GM12878 (cell line): ENCODE measurements at regions not wholly inside any gene's neighbourhood (a gene's known extent, or its start where the extent isn't known, plus 50 kb on each side); places are given as distances from the start of the nearest gene placed in this dataset.

Experiments
- ATAC-seq: fragments of 200-7000 bp; cut with Tn5 transposase; 3 replicates; pipeline ENCODE4 v1.9.1; 2020; ENCODE audit warnings: mild to moderate bottlenecking, moderate library complexity
- BruUV-seq: library from RNA; stranded (reverse); fragments of 400-500 nt; replicated peaks from 2 replicates; lab custom pipeline; 2021; lab: Mats Ljungman, UMichigan
- CTCF ChIA-PET: fragments of 300-600 bp; sonication (Branson Sonifier 250); formaldehyde crosslinking; extraction: SDS; loops from one replicate; lab custom pipeline; 2021; ENCODE audit warnings: inconsistent platforms; lab: Yijun Ruan, JAX
- POLR2A ChIA-PET: fragments of 350-600 bp; formaldehyde crosslinking; extraction: SDS; loops from one replicate; lab custom pipeline; 2021; ENCODE audit warnings: inconsistent platforms; lab: Charles Lee
- RAD21 ChIA-PET: fragments of 300-600 bp; sonication (Branson Sonifier 250); formaldehyde crosslinking; loops from one replicate; lab custom pipeline; 2023; ENCODE audit warnings: antibody characterized with exemption; ENCODE audit not compliant: unreplicated experiment; lab: Charles Lee
- SMC1A ChIA-PET: fragments of 300-600 bp; sonication (Branson Sonifier 250); formaldehyde crosslinking; loops from one replicate; lab custom pipeline; 2023; ENCODE audit not compliant: unreplicated experiment, uncharacterized antibody; lab: Charles Lee
- DNase-seq: peaks from one replicate; pipeline ENCODE4 v3.0.0-alpha.2; 2011; ENCODE audit warnings: low read depth, low spot score
- FAIRE-seq: peaks from 3 replicates; lab custom pipeline; 2011; peaks lifted over from hg19 to GRCh38; lab: Jason Lieb, UNC
- H2AFZ ChIP-seq: 2 replicates; pipeline ENCODE4 v1.6.0; 2011; ENCODE audit warnings: low read depth, low read length, control low read depth; ENCODE audit not compliant: control insufficient read depth
- H3K27ac ChIP-seq: 2 replicates; pipeline ENCODE4 v1.5.1; 2011; ENCODE audit warnings: control low read depth; ENCODE audit not compliant: control insufficient read depth, insufficient read depth
- H3K27me3 ChIP-seq, 2 experiments: replicated peaks in 1 of 2; 2 replicates each; pipeline versions ENCODE4 v1.6.0 to v1.6.1; 2011; ENCODE audit warnings: low read length in 1 of 2; ENCODE audit not compliant: control insufficient read depth in 2 of 2, insufficient read depth in 2 of 2
- H3K36me3 ChIP-seq, 2 experiments: 2 replicates each; pipeline ENCODE4 v1.5.1; 2011; ENCODE audit warnings: low read length in 1 of 2; ENCODE audit not compliant: control insufficient read depth in 2 of 2, insufficient read depth in 2 of 2
- H3K4me1 ChIP-seq: 2 replicates; pipeline ENCODE4 v1.6.1; 2011; ENCODE audit warnings: mild to moderate bottlenecking, low read length, moderate library complexity, mixed read lengths; ENCODE audit not compliant: control insufficient read depth, insufficient read depth
- H3K4me2 ChIP-seq: 2 replicates; pipeline ENCODE4 v1.6.0; 2011; ENCODE audit warnings: control low read depth; ENCODE audit not compliant: control insufficient read depth, insufficient read depth
- H3K4me3 ChIP-seq: fragments of 200-600 bp; sonication (generic); 2 replicates; pipeline ENCODE4 v1.5.1; 2016
- H3K79me2 ChIP-seq: 2 replicates; pipeline ENCODE4 v1.6.0; 2011; ENCODE audit warnings: low read length; ENCODE audit not compliant: control insufficient read depth, insufficient read depth
- H3K9ac ChIP-seq: 2 replicates; pipeline ENCODE4 v1.8.0; 2011; ENCODE audit warnings: low read length, control low read depth, mixed read lengths; ENCODE audit not compliant: control insufficient read depth, insufficient read depth
- H3K9me3 ChIP-seq: replicated peaks from 3 replicates; pipeline ENCODE4 v1.5.1; 2011; ENCODE audit warnings: mild to moderate bottlenecking, low read length; ENCODE audit not compliant: control insufficient read depth, insufficient read depth
- H4K20me1 ChIP-seq: 2 replicates; pipeline ENCODE4 v1.6.0; 2011; ENCODE audit not compliant: control insufficient read depth, insufficient read depth
- CBFB ChIP-seq: IDR thresholded peaks from 2 replicates; pipeline ENCODE4 v1.6.1; 2016; ENCODE audit warnings: antibody characterized with exemption, low read depth
- JUNB ChIP-seq: IDR thresholded peaks from 2 replicates; pipeline ENCODE4 v1.6.1; 2016; ENCODE audit warnings: antibody characterized with exemption, mild to moderate bottlenecking
- NBN ChIP-seq: fragments of 450-650 bp; IDR thresholded peaks from 2 replicates; pipeline ENCODE4 v1.6.1; 2016
- POLR2A ChIP-seq: IDR thresholded peaks from 2 replicates; pipeline ENCODE4 v1.6.1; 2011; ENCODE audit warnings: low read depth, mild to moderate bottlenecking, low read length
- RUNX3 ChIP-seq: IDR thresholded peaks from 2 replicates; pipeline ENCODE4 v1.6.1; 2012; ENCODE audit warnings: low read length, inconsistent platforms
- YY1 ChIP-seq: IDR thresholded peaks from 2 replicates; pipeline ENCODE4 v1.6.1; 2011; ENCODE audit warnings: low read depth, mild to moderate bottlenecking, low read length
- ZNF24 ChIP-seq: fragments of 450-650 bp; IDR thresholded peaks from 2 replicates; pipeline ENCODE4 v1.6.1; 2017; ENCODE audit warnings: antibody characterized with exemption, mild to moderate bottlenecking
- ZZZ3 ChIP-seq: IDR thresholded peaks from 2 replicates; pipeline ENCODE4 v1.6.1; 2011; ENCODE audit warnings: low read depth; ENCODE audit not compliant: control insufficient read depth, insufficient read length
- WGBS: methylation state at CpG from one replicate; pipeline ENCODE4 v1.1.6; 2016; ENCODE audit warnings: low lambda C conversion rate; ENCODE audit not compliant: insufficient replicate concordance, insufficient coverage; ENCODE audit errors: missing lambda C conversion rate; 5-methylcytosine and 5-hydroxymethylcytosine counted together
- in situ Hi-C: fragments of 300-500 bp; cut with MboI; formaldehyde crosslinking; loops from 9 replicates; pipeline ENCODE4 v1.14.3; 2018; ENCODE audit warnings: mixed read lengths
- intact Hi-C: fragments of 100-400 bp; cut with micrococcal nuclease; formaldehyde crosslinking; loops from one replicate; pipeline ENCODE4 v1.14.2; 2022; ENCODE audit not compliant: unreplicated experiment
- TF ChIP-seq, protein P1 (sequence below): fragments of 450-650 bp; formaldehyde crosslinking; IDR thresholded peaks from 2 replicates; pipeline ENCODE4 v1.4.0; 2020; ENCODE audit warnings: mild to moderate bottlenecking, moderate library complexity

DNA sequence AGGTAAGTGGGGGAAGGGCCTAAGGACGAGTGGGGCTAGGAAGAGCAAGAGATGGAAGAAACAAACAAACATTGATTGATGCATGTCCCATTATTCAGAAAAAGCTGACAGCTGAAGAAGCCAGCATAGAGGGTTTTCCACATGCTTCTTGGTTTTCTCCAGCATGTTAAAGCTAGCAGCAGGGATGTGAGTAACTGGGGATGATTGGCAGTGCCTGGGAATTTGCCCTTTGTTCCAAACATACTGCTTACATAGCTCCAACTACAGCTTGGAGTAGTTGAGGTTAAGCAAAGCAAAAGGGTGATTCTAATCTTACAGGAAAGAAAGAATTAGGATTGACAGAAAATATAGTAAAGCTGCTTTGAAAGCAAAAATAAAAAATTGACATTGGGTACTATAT is 68.0 kb upstream of the IFNG-AS1 start:
- H3K27ac ChIP-seq: no peak overlapping the region
- H3K4me2 ChIP-seq: no peak overlapping the region
- H3K9me3 ChIP-seq: no peaks in the 10 kb centered on the region
- intact Hi-C loops: no loop called here
- SMC1A ChIA-PET: interaction anchor here (1.1 to 1.2 kb wide), 5 partner anchors 14 to 480 kb away, joined by 3 to 6 read pairs (median 3); no protein-coding TSS in a partner anchor
- POLR2A ChIA-PET: no interaction called here
- in situ Hi-C loops: no loop called here
- ATAC-seq: no peak
- H2AFZ ChIP-seq: no peak overlapping the region
- H3K4me1 ChIP-seq: no peaks in the 10 kb centered on the region
- H3K4me3 ChIP-seq: no peak overlapping the region
- peaks cover 0 to 1% of the 10 kb centered on the region in 2 experiments; a peak in 2 of 4 replicates for H3K27me3 ChIP-seq
- TF ChIP-seq, protein P1, sequence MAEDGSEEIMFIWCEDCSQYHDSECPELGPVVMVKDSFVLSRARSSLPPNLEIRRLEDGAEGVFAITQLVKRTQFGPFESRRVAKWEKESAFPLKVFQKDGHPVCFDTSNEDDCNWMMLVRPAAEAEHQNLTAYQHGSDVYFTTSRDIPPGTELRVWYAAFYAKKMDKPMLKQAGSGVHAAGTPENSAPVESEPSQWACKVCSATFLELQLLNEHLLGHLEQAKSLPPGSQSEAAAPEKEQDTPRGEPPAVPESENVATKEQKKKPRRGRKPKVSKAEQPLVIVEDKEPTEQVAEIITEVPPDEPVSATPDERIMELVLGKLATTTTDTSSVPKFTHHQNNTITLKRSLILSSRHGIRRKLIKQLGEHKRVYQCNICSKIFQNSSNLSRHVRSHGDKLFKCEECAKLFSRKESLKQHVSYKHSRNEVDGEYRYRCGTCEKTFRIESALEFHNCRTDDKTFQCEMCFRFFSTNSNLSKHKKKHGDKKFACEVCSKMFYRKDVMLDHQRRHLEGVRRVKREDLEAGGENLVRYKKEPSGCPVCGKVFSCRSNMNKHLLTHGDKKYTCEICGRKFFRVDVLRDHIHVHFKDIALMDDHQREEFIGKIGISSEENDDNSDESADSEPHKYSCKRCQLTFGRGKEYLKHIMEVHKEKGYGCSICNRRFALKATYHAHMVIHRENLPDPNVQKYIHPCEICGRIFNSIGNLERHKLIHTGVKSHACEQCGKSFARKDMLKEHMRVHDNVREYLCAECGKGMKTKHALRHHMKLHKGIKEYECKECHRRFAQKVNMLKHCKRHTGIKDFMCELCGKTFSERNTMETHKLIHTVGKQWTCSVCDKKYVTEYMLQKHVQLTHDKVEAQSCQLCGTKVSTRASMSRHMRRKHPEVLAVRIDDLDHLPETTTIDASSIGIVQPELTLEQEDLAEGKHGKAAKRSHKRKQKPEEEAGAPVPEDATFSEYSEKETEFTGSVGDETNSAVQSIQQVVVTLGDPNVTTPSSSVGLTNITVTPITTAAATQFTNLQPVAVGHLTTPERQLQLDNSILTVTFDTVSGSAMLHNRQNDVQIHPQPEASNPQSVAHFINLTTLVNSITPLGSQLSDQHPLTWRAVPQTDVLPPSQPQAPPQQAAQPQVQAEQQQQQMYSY (CRISPR knock-in tag): no peak
- TF ChIP-seq RUNX3: no peak
- TF ChIP-seq ZZZ3: no peak
- TF ChIP-seq CBFB: no peak
- TF ChIP-seq YY1: no peak
- no peak for TF ChIP-seq ZNF24
- TF ChIP-seq NBN: no peak
- no peak for TF ChIP-seq JUNB
- no peak for TF ChIP-seq POLR2A
- TF ChIP-seq, all 136 proteins: peak for 0
- Histone ChIP-seq H3K79me2 (no peaks in the 10 kb centered on the region), H4K20me1 (no peaks in the 10 kb centered on the region), H3K9ac (no peak overlapping the region), H3K36me3 (no peaks in the 10 kb centered on the region)
- FAIRE-seq (no peak), DNase-seq (no peak)
- RAD21 ChIA-PET: interaction anchor here (1.5 kb wide), 1 partner anchor 22 kb away, joined by 3 read pairs; no protein-coding TSS in a partner anchor
- 0% methylated on average over 1 of the region's 1 CpG for WGBS
- CTCF ChIA-PET: interaction anchor here (2.2 to 3.7 kb wide), 2 partner anchors 20 to 22 kb away, joined by 6 to 16 read pairs; no protein-coding TSS in a partner anchor
- BruUV-seq: no TSS peak
